ENCODE measurements at regions not wholly inside any gene's neighbourhood (a gene's known extent, or its start where the extent isn't known, plus 50 kb on each side); places are given as distances from the start of the nearest gene placed in this dataset.

DNA sequence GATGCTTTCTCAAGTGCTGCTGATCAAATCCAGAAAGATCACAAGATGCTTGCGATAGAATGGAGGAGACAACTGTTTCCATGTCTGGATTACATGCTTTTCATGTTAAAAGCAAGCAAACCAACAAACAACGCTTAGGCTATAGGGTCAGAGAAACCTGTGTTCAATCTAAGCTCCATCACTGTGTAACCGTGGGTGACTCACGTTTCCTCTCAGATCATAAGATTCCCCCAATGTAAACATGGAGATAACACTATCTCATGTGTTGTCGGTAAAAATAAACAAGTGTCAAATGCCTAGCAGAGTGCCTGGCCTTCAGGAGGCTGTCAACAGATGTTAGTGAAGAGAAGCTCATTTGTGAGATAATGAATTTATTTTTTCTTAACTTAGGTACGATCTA is 907.8 kb downstream of the NTRK3 start:
- Histone ChIP-seq H3K79me1 (replicated peaks; ENCODE audit: low read length, poor library complexity, severe bottlenecking) (no peaks in the 10 kb centered on the region), H3K9me3 (ENCODE audit: control insufficient read depth, low read length) (no peaks in the 10 kb centered on the region), H3K4me1 (ENCODE audit: control insufficient read depth, insufficient read depth, low read depth, low read length) (no peaks in the 10 kb centered on the region), H2BK5ac (ENCODE audit: low read depth, low read length, poor library complexity, severe bottlenecking) (no peak overlapping the region), H2AFZ (ENCODE audit: low read depth, low read length) (no peak overlapping the region), H3K4ac (ENCODE audit: low read depth in 1 of 2, low read length in 2 of 2) (no peak overlapping the region), H2BK15ac (ENCODE audit: low read depth, poor library complexity, severe bottlenecking) (no peak overlapping the region), H3K9ac (ENCODE audit: low read length) (no peak overlapping the region), H2BK120ac (ENCODE audit: low read depth, low read length) (no peak overlapping the region), H3K4me2 (ENCODE audit: low read length, poor library complexity, severe bottlenecking) (no peak overlapping the region), H2AK5ac (ENCODE audit: low read length, severe bottlenecking) (no peak overlapping the region), H3K27me3 (ENCODE audit: control insufficient read depth in 1 of 2, insufficient read depth in 1 of 2, low read length in 2 of 2) (no peaks in the 10 kb centered on the region), H4K91ac (ENCODE audit: low read length) (no peak overlapping the region), H3K18ac (ENCODE audit: low read depth in 1 of 2, low read length in 2 of 2) (no peak overlapping the region), H3K36me3 (ENCODE audit: control insufficient read depth in 1 of 2, insufficient read depth in 2 of 2, low read depth in 1 of 2, low read length in 2 of 2) (no peaks in the 10 kb centered on the region), H3K23ac (ENCODE audit: low read length in 2 of 2) (no peak overlapping the region), H3K4me3 (ENCODE audit: insufficient read depth in 1 of 2, low read depth in 1 of 2, low read length in 2 of 2) (no peak overlapping the region), H4K8ac (ENCODE audit: low read length) (no peak overlapping the region), H3K27ac (ENCODE audit: low read length, poor library complexity, severe bottlenecking) (no peak overlapping the region), H2BK12ac (ENCODE audit: low read length in 2 of 2) (no peak overlapping the region), H3K14ac (ENCODE audit: low read length in 2 of 2) (no peak overlapping the region)
- WGBS, result 0% methylated on average over 2 of the region's 6 CpGs
- peak; percentile 97 for DNase-seq

DNA sequence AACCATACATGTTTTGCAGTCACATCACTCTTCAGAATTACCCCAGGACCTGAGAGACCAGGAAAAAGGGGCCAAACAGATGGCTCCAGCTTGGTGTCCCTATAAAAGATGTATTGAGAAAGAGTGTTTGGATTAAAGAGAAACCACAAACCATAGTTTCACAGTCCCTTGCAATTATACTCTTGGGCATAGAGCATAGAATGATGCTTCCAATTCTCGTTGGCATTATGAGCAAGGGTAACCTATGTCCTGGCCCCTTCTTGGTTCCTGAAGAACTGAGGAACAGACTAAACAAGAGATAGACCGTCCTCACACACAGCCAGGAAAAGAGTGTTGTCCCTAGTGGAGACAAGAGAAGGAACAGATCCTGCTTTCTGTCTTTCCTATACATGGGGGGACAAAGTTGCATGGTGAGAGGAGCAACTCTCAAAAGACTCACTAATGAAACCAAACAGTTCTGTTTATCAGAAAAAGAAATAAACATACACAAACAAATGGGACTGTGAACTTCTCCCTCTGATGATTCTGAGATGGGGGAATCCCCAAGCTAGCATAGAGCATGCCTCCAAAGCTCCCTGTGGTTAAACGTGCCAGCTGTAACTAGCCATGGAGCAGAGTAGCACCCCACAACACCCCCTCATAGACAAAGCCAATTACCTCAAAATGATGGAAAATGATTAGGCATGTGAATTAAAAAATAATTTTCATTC is 908.6 kb downstream of the NTRK3 start:
- Histone ChIP-seq H3K4me2 (ENCODE audit: low read length, poor library complexity, severe bottlenecking) (no peak overlapping the region), H3K9me3 (ENCODE audit: control insufficient read depth, low read length) (no peaks in the 10 kb centered on the region)
- 20% methylated on average over 2 of the region's 3 CpGs for WGBS

DNA sequence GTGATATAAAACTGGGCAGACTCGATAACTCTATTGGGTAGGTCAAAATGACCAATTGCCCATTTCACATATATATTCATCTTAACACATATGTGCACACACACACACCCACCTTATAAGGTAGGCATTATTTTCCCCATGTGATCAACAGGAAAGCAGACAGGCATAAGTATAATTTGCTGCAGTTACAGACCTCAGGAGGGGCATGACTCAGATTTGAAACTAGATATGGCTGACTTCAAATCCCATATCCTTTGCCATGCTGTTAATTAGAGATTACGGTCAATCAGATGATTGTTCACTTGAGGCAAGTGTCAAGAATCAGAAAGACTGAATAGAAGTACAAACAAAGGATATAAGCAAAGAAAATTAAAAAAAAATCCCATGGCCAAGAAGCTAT is 910.6 kb downstream of the NTRK3 start:
- Histone ChIP-seq H3K14ac (ENCODE audit: low read length in 2 of 2) (no peak overlapping the region), H3K36me3 (ENCODE audit: control insufficient read depth in 1 of 2, insufficient read depth in 2 of 2, low read depth in 1 of 2, low read length in 2 of 2) (no peaks in the 10 kb centered on the region), H3K27ac (ENCODE audit: low read length, poor library complexity, severe bottlenecking) (no peak overlapping the region), H3K79me1 (replicated peaks; ENCODE audit: low read length, poor library complexity, severe bottlenecking) (no peaks in the 10 kb centered on the region), H3K23ac (ENCODE audit: low read length in 2 of 2) (no peak overlapping the region), H2BK12ac (ENCODE audit: low read length in 2 of 2) (no peak overlapping the region), H2BK5ac (ENCODE audit: low read depth, low read length, poor library complexity, severe bottlenecking) (no peak overlapping the region), H3K9ac (ENCODE audit: low read length) (no peak overlapping the region), H2BK120ac (ENCODE audit: low read depth, low read length) (no peak overlapping the region), H4K91ac (ENCODE audit: low read length) (no peak overlapping the region), H2BK15ac (ENCODE audit: low read depth, poor library complexity, severe bottlenecking) (no peak overlapping the region), H2AFZ (ENCODE audit: low read depth, low read length) (no peak overlapping the region), H2AK5ac (ENCODE audit: low read length, severe bottlenecking) (no peak overlapping the region), H3K27me3 (ENCODE audit: control insufficient read depth in 1 of 2, insufficient read depth in 1 of 2, low read length in 2 of 2) (no peaks in the 10 kb centered on the region), H3K18ac (ENCODE audit: low read depth in 1 of 2, low read length in 2 of 2) (peak overlapping the region in 1 of 2 experiments; percentile 47), H3K4me1 (ENCODE audit: control insufficient read depth, insufficient read depth, low read depth, low read length) (no peaks in the 10 kb centered on the region), H4K8ac (ENCODE audit: low read length) (no peak overlapping the region), H3K9me3 (ENCODE audit: control insufficient read depth, low read length) (no peaks in the 10 kb centered on the region), H3K4ac (ENCODE audit: low read depth in 1 of 2, low read length in 2 of 2) (peak overlapping the region in 1 of 2 experiments; percentile 20), H3K4me3 (ENCODE audit: insufficient read depth in 1 of 2, low read depth in 1 of 2, low read length in 2 of 2) (no peak overlapping the region), H3K4me2 (ENCODE audit: low read length, poor library complexity, severe bottlenecking) (no peak overlapping the region)
- no CpG with 5 or more reads among the region's 2 CpGs for WGBS
- no peak for DNase-seq

More for the DNA sequence above, 908.6 kb downstream of the NTRK3 start:
- no peaks in the 10 kb centered on the region for H3K27me3 ChIP-seq (ENCODE audit: control insufficient read depth in 1 of 2, insufficient read depth in 1 of 2, low read length in 2 of 2)
- H3K23ac ChIP-seq (ENCODE audit: low read length in 2 of 2), result no peak overlapping the region
- peak overlapping the region; percentile 47 to 89 for H3K18ac ChIP-seq (ENCODE audit: low read depth in 1 of 2, low read length in 2 of 2)
- H3K14ac ChIP-seq (ENCODE audit: low read length in 2 of 2), result no peak overlapping the region
- H2BK12ac ChIP-seq (ENCODE audit: low read length in 2 of 2), result peak overlapping the region in 1 of 2 experiments; percentile 67
- H2BK120ac ChIP-seq (ENCODE audit: low read depth, low read length), result no peak overlapping the region
- H2BK15ac ChIP-seq (ENCODE audit: low read depth, poor library complexity, severe bottlenecking), result no peak overlapping the region
- no peaks in the 10 kb centered on the region for H3K79me1 ChIP-seq (replicated peaks; ENCODE audit: low read length, poor library complexity, severe bottlenecking)
- peak overlapping the region; percentile 3 for H4K8ac ChIP-seq (ENCODE audit: low read length)
- H2AFZ ChIP-seq (ENCODE audit: low read depth, low read length), result no peak overlapping the region
- no peak overlapping the region for H4K91ac ChIP-seq (ENCODE audit: low read length)
- no peaks in the 10 kb centered on the region for H3K4me1 ChIP-seq (ENCODE audit: control insufficient read depth, insufficient read depth, low read depth, low read length)
- peak overlapping the region in 1 of 2 experiments; percentile 97 for H3K4ac ChIP-seq (ENCODE audit: low read depth in 1 of 2, low read length in 2 of 2)
- H3K4me3 ChIP-seq (ENCODE audit: insufficient read depth in 1 of 2, low read depth in 1 of 2, low read length in 2 of 2), result no peak overlapping the region
- no peak overlapping the region for H3K27ac ChIP-seq (ENCODE audit: low read length, poor library complexity, severe bottlenecking)
- no peak overlapping the region for H3K9ac ChIP-seq (ENCODE audit: low read length)
- peak; percentile 94 for DNase-seq
- H2AK5ac ChIP-seq (ENCODE audit: low read length, severe bottlenecking), result no peak overlapping the region
- H2BK5ac ChIP-seq (ENCODE audit: low read depth, low read length, poor library complexity, severe bottlenecking), result peak overlapping the region; percentile 40
- no peaks in the 10 kb centered on the region for H3K36me3 ChIP-seq (ENCODE audit: control insufficient read depth in 1 of 2, insufficient read depth in 2 of 2, low read depth in 1 of 2, low read length in 2 of 2)

DNA sequence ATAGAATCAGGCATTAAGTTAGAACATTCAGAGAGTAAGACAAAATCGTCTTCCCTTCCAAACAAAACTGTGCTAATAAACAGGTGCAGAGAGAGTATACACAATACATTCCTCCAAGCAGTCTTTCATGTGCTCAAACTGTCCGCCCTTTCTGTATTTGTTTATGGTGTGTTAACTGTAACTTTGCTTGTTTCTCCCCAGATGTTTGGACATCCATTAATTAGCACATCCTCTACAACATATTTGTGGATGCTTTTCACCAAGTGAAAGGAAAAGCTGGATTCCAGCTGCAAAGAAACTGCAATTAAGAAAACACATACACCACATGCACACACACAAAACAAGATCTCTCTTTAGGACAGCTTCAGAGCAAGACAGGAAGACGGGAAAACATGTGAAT is 912.6 kb downstream of the NTRK3 start:
- no peak overlapping the region for H3K18ac ChIP-seq (ENCODE audit: low read depth in 1 of 2, low read length in 2 of 2)
- H2BK120ac ChIP-seq (ENCODE audit: low read depth, low read length), result no peak overlapping the region
- H3K4me2 ChIP-seq (ENCODE audit: low read length, poor library complexity, severe bottlenecking), result no peak overlapping the region
- no peaks in the 10 kb centered on the region for H3K27me3 ChIP-seq (ENCODE audit: control insufficient read depth in 1 of 2, insufficient read depth in 1 of 2, low read length in 2 of 2)
- no peak overlapping the region for H2AFZ ChIP-seq (ENCODE audit: low read depth, low read length)
- no peaks in the 10 kb centered on the region for H3K9me3 ChIP-seq (ENCODE audit: control insufficient read depth, low read length)
- H4K8ac ChIP-seq (ENCODE audit: low read length), result no peak overlapping the region
- no peak overlapping the region for H4K91ac ChIP-seq (ENCODE audit: low read length)
- H2BK5ac ChIP-seq (ENCODE audit: low read depth, low read length, poor library complexity, severe bottlenecking), result no peak overlapping the region
- H3K4me1 ChIP-seq (ENCODE audit: control insufficient read depth, insufficient read depth, low read depth, low read length), result no peaks in the 10 kb centered on the region
- no peak overlapping the region for H3K4ac ChIP-seq (ENCODE audit: low read depth in 1 of 2, low read length in 2 of 2)
- no peaks in the 10 kb centered on the region for H3K36me3 ChIP-seq (ENCODE audit: control insufficient read depth in 1 of 2, insufficient read depth in 2 of 2, low read depth in 1 of 2, low read length in 2 of 2)
- H3K9ac ChIP-seq (ENCODE audit: low read length), result no peak overlapping the region
- H3K4me3 ChIP-seq (ENCODE audit: insufficient read depth in 1 of 2, low read depth in 1 of 2, low read length in 2 of 2), result no peak overlapping the region
- no peak overlapping the region for H3K23ac ChIP-seq (ENCODE audit: low read length in 2 of 2)
- peak; percentile 27 for DNase-seq
- 100% methylated on average over 1 of the region's 3 CpGs for WGBS
- no peak overlapping the region for H3K27ac ChIP-seq (ENCODE audit: low read length, poor library complexity, severe bottlenecking)
- no peak overlapping the region for H3K14ac ChIP-seq (ENCODE audit: low read length in 2 of 2)
- H2BK12ac ChIP-seq (ENCODE audit: low read length in 2 of 2), result no peak overlapping the region
- H3K79me1 ChIP-seq (replicated peaks; ENCODE audit: low read length, poor library complexity, severe bottlenecking), result no peaks in the 10 kb centered on the region
- H2BK15ac ChIP-seq (ENCODE audit: low read depth, poor library complexity, severe bottlenecking), result no peak overlapping the region
- no peak overlapping the region for H2AK5ac ChIP-seq (ENCODE audit: low read length, severe bottlenecking)
